GM23338 (cell line): ENCODE measurements at regions not wholly inside any gene's neighbourhood (a gene's known extent, or its start where the extent isn't known, plus 50 kb on each side); places are given as distances from the start of the nearest gene placed in this dataset.

Source experiments
- ATAC-seq: fragments of 200-7000 bp; cut with Tn5 transposase; 3 replicates; pipeline ENCODE4 v1.9.1; 2020
- DNase-seq: peaks from one replicate; pipeline ENCODE4 v3.0.0-alpha.2; 2015; ENCODE audit warnings: low spot score
- H2AFZ ChIP-seq: fragments of 200-600 bp; sonication (generic); 2 replicates; pipeline ENCODE4 v1.8.0; 2016; ENCODE audit warnings: antibody characterized with exemption, mild to moderate bottlenecking, moderate library complexity
- H3F3A ChIP-seq: fragments of 200-600 bp; sonication (generic); replicated peaks from 2 replicates; pipeline ENCODE4 v1.8.0; 2017; ENCODE audit warnings: antibody characterized with exemption, mixed run types, low read depth
- H3K27ac ChIP-seq: fragments of 200-600 bp; sonication (generic); 2 replicates; pipeline ENCODE4 v1.6.1; 2016; ENCODE audit warnings: low read depth
- H3K27me3 ChIP-seq: fragments of 200-600 bp; sonication (generic); 2 replicates; pipeline ENCODE4 v1.8.0; 2016; ENCODE audit warnings: mild to moderate bottlenecking, mixed run types, moderate library complexity; ENCODE audit not compliant: insufficient read depth
- H3K36me3 ChIP-seq: fragments of 200-600 bp; sonication (generic); 2 replicates; pipeline ENCODE4 v1.8.0; 2016; ENCODE audit warnings: mild to moderate bottlenecking; ENCODE audit not compliant: insufficient read depth
- H3K4me1 ChIP-seq: fragments of 200-600 bp; sonication (generic); 2 replicates; pipeline ENCODE4 v1.8.0; 2016; ENCODE audit warnings: mild to moderate bottlenecking, moderate library complexity; ENCODE audit not compliant: insufficient read depth
- H3K4me2 ChIP-seq: fragments of 200-600 bp; sonication (generic); 2 replicates; pipeline ENCODE4 v1.7.1; 2017; ENCODE audit warnings: mixed run types
- H3K4me3 ChIP-seq: fragments of 200-600 bp; sonication (generic); 2 replicates; pipeline ENCODE4 v1.6.1; 2016; ENCODE audit warnings: mixed run types
- H3K79me2 ChIP-seq: fragments of 200-600 bp; sonication (generic); replicated peaks from 2 replicates; pipeline ENCODE4 v1.8.0; 2017; ENCODE audit warnings: mild to moderate bottlenecking; ENCODE audit not compliant: insufficient read depth
- H3K9me2 ChIP-seq: fragments of 200-600 bp; sonication (generic); 2 replicates; pipeline ENCODE4 v1.8.0; 2017; ENCODE audit not compliant: insufficient read depth
- H4K20me1 ChIP-seq: fragments of 200-600 bp; sonication (generic); replicated peaks from 2 replicates; pipeline ENCODE4 v1.8.0; 2017; ENCODE audit warnings: mild to moderate bottlenecking; ENCODE audit not compliant: insufficient read depth
- H3K27ac Mint-ChIP-seq: 2 replicates; pipeline ENCODE4 v1.8.0; 2020; ENCODE audit warnings: inconsistent platforms, mild to moderate bottlenecking, moderate library complexity, mixed read lengths
- H3K27me3 Mint-ChIP-seq: 3 replicates; pipeline ENCODE4 v1.8.0; 2022; ENCODE audit warnings: low read depth, mild to moderate bottlenecking, moderate library complexity, mixed read lengths, inconsistent platforms; ENCODE audit not compliant: insufficient read depth, poor library complexity
- H3K36me3 Mint-ChIP-seq: 3 replicates; pipeline ENCODE4 v1.8.0; 2021; ENCODE audit warnings: low read depth, mild to moderate bottlenecking, inconsistent platforms, moderate library complexity, mixed read lengths
- H3K4me1 Mint-ChIP-seq: 3 replicates; pipeline ENCODE4 v1.8.0; 2020; ENCODE audit warnings: mild to moderate bottlenecking, inconsistent platforms, mixed read lengths
- H3K4me3 Mint-ChIP-seq: 3 replicates; pipeline ENCODE4 v1.8.0; 2021; ENCODE audit warnings: moderate library complexity, mild to moderate bottlenecking, inconsistent platforms, mixed read lengths
- H3K9me3 Mint-ChIP-seq: 3 replicates; pipeline ENCODE4 v1.8.0; 2020; ENCODE audit warnings: moderate library complexity, mild to moderate bottlenecking, inconsistent platforms, mixed read lengths
- CREB1 ChIP-seq: fragments of 250-450 bp; sonication (Bioruptor Pico); IDR thresholded peaks from 2 replicates; pipeline ENCODE4 v1.5.0; 2020; ENCODE audit warnings: low read depth, mild to moderate bottlenecking, moderate library complexity
- EZH2 ChIP-seq: fragments of 200-600 bp; sonication (generic); IDR thresholded peaks from one replicate; pipeline ENCODE4 v1.8.0; 2017; ENCODE audit warnings: antibody characterized with exemption, mild to moderate bottlenecking, low read depth; ENCODE audit not compliant: unreplicated experiment
- EZH2phosphoT487 ChIP-seq: fragments of 200-600 bp; sonication (generic); IDR thresholded peaks from one replicate; pipeline ENCODE4 v1.8.1; 2018; ENCODE audit warnings: antibody characterized with exemption; ENCODE audit not compliant: unreplicated experiment
- JUNB ChIP-seq: IDR thresholded peaks from one replicate; pipeline ENCODE4 v1.6.1; 2016; ENCODE audit warnings: antibody characterized with exemption; ENCODE audit not compliant: unreplicated experiment
- NANOG ChIP-seq: IDR thresholded peaks from 2 replicates; pipeline ENCODE4 v1.6.1; 2016; ENCODE audit warnings: antibody characterized with exemption, borderline replicate concordance
- POLR2AphosphoS5 ChIP-seq: IDR thresholded peaks from 2 replicates; pipeline ENCODE4 v1.6.1; 2016; ENCODE audit warnings: antibody characterized with exemption, low read depth
- REST ChIP-seq: IDR thresholded peaks from one replicate; pipeline ENCODE4 v1.6.1; 2018; ENCODE audit warnings: antibody characterized with exemption; ENCODE audit not compliant: unreplicated experiment
- STAT1 ChIP-seq: IDR thresholded peaks from one replicate; pipeline ENCODE4 v1.6.1; 2016; ENCODE audit warnings: antibody characterized with exemption; ENCODE audit not compliant: unreplicated experiment
- ZNF114 ChIP-seq: fragments of 250-450 bp; sonication (Bioruptor Pico); IDR thresholded peaks from 2 replicates; pipeline ENCODE4 v1.5.0; 2020; ENCODE audit warnings: mild to moderate bottlenecking, moderate library complexity
- ZNF331 ChIP-seq: fragments of 250-450 bp; sonication (Bioruptor Pico); IDR thresholded peaks from 2 replicates; pipeline ENCODE4 v1.5.0; 2020; ENCODE audit warnings: low read depth, mild to moderate bottlenecking, moderate library complexity
- TF ChIP-seq, protein P1 (sequence below): IDR thresholded peaks from 2 replicates; pipeline ENCODE4 v1.6.1; 2016; ENCODE audit warnings: antibody characterized with exemption
- TF ChIP-seq, protein P2 (sequence below): fragments of 250-450 bp; sonication (Bioruptor Pico); IDR thresholded peaks from 2 replicates; pipeline ENCODE4 v1.5.0; 2020; ENCODE audit warnings: mild to moderate bottlenecking, moderate library complexity
- TF ChIP-seq, protein P3 (sequence below), 2 experiments: fragments of 200-600 bp in 1 of 2; sonication (generic) in 1 of 2; conservative IDR thresholded peaks; 2 replicates each; pipeline versions ENCODE4 v1.5.1 to v1.6.1; 2016 to 2017; ENCODE audit warnings: antibody characterized with exemption in 2 of 2, low read depth in 2 of 2, mild to moderate bottlenecking in 2 of 2, moderate library complexity in 1 of 2

DNA sequence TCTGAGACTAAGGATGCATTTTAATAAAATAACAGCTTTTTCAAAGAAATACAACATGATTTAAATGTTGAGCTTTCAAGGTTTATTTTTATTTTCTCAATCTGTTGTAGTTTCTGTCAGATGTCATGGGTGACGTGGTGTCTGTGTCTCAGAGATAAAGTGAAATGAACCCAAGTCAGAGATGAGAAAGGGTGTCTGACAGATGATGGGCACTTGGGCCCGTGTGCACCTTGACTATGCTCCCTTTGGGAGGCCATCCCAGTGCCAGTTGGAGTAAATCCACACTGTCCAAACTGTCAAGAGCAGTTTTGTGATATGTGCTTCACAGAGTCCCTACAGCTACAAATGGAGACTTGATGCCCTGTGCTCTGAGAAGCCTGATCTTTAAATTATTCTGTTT, 536.9 kb upstream of the FAM174A start:
- H3K4me3 ChIP-seq, result no peak overlapping the region
- Mint-ChIP-seq H3K27me3 (peaks cover 2% of the 10 kb centered on the region), H3K27ac (no peak overlapping the region), H3K36me3 (no peaks in the 10 kb centered on the region), H3K4me3 (no peak overlapping the region), H3K4me1 (no peaks in the 10 kb centered on the region), H3K9me3 (no peaks in the 10 kb centered on the region)
- H2AFZ ChIP-seq, result no peak overlapping the region
- TF ChIP-seq NANOG, result no peak
- no peak for TF ChIP-seq POLR2AphosphoS5
- TF ChIP-seq EZH2phosphoT487, result no peak
- no peak for TF ChIP-seq REST
- no peak for TF ChIP-seq CREB1 (CRISPR knock-in tag)
- TF ChIP-seq, protein P1, sequence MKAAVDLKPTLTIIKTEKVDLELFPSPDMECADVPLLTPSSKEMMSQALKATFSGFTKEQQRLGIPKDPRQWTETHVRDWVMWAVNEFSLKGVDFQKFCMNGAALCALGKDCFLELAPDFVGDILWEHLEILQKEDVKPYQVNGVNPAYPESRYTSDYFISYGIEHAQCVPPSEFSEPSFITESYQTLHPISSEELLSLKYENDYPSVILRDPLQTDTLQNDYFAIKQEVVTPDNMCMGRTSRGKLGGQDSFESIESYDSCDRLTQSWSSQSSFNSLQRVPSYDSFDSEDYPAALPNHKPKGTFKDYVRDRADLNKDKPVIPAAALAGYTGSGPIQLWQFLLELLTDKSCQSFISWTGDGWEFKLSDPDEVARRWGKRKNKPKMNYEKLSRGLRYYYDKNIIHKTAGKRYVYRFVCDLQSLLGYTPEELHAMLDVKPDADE, result no peak
- TF ChIP-seq, protein P2, sequence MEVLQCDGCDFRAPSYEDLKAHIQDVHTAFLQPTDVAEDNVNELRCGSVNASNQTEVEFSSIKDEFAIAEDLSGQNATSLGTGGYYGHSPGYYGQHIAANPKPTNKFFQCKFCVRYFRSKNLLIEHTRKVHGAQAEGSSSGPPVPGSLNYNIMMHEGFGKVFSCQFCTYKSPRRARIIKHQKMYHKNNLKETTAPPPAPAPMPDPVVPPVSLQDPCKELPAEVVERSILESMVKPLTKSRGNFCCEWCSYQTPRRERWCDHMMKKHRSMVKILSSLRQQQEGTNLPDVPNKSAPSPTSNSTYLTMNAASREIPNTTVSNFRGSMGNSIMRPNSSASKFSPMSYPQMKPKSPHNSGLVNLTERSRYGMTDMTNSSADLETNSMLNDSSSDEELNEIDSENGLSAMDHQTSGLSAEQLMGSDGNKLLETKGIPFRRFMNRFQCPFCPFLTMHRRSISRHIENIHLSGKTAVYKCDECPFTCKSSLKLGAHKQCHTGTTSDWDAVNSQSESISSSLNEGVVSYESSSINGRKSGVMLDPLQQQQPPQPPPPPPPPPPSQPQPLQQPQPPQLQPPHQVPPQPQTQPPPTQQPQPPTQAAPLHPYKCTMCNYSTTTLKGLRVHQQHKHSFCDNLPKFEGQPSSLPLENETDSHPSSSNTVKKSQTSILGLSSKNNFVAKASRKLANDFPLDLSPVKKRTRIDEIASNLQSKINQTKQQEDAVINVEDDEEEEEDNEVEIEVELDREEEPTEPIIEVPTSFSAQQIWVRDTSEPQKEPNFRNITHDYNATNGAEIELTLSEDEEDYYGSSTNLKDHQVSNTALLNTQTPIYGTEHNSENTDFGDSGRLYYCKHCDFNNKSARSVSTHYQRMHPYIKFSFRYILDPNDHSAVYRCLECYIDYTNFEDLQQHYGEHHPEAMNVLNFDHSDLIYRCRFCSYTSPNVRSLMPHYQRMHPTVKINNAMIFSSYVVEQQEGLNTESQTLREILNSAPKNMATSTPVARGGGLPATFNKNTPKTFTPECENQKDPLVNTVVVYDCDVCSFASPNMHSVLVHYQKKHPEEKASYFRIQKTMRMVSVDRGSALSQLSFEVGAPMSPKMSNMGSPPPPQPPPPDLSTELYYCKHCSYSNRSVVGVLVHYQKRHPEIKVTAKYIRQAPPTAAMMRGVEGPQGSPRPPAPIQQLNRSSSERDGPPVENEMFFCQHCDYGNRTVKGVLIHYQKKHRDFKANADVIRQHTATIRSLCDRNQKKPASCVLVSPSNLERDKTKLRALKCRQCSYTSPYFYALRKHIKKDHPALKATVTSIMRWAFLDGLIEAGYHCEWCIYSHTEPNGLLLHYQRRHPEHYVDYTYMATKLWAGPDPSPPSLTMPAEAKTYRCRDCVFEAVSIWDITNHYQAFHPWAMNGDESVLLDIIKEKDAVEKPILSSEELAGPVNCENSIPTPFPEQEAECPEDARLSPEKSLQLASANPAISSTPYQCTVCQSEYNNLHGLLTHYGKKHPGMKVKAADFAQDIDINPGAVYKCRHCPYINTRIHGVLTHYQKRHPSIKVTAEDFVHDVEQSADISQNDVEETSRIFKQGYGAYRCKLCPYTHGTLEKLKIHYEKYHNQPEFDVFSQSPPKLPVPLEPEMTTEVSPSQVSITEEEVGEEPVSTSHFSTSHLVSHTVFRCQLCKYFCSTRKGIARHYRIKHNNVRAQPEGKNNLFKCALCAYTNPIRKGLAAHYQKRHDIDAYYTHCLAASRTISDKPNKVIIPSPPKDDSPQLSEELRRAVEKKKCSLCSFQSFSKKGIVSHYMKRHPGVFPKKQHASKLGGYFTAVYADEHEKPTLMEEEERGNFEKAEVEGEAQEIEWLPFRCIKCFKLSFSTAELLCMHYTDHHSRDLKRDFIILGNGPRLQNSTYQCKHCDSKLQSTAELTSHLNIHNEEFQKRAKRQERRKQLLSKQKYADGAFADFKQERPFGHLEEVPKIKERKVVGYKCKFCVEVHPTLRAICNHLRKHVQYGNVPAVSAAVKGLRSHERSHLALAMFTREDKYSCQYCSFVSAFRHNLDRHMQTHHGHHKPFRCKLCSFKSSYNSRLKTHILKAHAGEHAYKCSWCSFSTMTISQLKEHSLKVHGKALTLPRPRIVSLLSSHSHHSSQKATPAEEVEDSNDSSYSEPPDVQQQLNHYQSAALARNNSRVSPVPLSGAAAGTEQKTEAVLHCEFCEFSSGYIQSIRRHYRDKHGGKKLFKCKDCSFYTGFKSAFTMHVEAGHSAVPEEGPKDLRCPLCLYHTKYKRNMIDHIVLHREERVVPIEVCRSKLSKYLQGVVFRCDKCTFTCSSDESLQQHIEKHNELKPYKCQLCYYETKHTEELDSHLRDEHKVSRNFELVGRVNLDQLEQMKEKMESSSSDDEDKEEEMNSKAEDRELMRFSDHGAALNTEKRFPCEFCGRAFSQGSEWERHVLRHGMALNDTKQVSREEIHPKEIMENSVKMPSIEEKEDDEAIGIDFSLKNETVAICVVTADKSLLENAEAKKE, result no peak
- TF ChIP-seq, protein P3, sequence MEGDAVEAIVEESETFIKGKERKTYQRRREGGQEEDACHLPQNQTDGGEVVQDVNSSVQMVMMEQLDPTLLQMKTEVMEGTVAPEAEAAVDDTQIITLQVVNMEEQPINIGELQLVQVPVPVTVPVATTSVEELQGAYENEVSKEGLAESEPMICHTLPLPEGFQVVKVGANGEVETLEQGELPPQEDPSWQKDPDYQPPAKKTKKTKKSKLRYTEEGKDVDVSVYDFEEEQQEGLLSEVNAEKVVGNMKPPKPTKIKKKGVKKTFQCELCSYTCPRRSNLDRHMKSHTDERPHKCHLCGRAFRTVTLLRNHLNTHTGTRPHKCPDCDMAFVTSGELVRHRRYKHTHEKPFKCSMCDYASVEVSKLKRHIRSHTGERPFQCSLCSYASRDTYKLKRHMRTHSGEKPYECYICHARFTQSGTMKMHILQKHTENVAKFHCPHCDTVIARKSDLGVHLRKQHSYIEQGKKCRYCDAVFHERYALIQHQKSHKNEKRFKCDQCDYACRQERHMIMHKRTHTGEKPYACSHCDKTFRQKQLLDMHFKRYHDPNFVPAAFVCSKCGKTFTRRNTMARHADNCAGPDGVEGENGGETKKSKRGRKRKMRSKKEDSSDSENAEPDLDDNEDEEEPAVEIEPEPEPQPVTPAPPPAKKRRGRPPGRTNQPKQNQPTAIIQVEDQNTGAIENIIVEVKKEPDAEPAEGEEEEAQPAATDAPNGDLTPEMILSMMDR (conservative IDR thresholded peaks at IDR 0.05; ENCODE audit: low read depth in 2 of 2), result no peak
- no peak for TF ChIP-seq ZNF114 (CRISPR knock-in tag)
- TF ChIP-seq ZNF331 (CRISPR knock-in tag), result no peak
- TF ChIP-seq STAT1, result no peak
- no peak for TF ChIP-seq EZH2
- no peak for TF ChIP-seq JUNB
- no peaks in the 10 kb centered on the region for H3K36me3 ChIP-seq
- H3K27me3 ChIP-seq, result no peaks in the 10 kb centered on the region
- no peaks in the 10 kb centered on the region; the same call in 1 of the 2 replicates for H4K20me1 ChIP-seq
- H3K4me2 ChIP-seq, result no peak overlapping the region
- ATAC-seq (no peak), DNase-seq (no peak)
- H3K79me2 ChIP-seq, result no peaks in the 10 kb centered on the region
- no peaks in the 10 kb centered on the region; the same call in 1 of the 2 replicates for H3K9me2 ChIP-seq
- H3K4me1 ChIP-seq, result no peaks in the 10 kb centered on the region
- H3K27ac ChIP-seq, result no peak overlapping the region
- no peaks in the 10 kb centered on the region for H3F3A ChIP-seq
